NCI-H2081 treated with DMSO at 0.1 percent for 48 hours (cell line): ENCODE measurements at regions not wholly inside any gene's neighbourhood (a gene's known extent, or its start where the extent isn't known, plus 50 kb on each side); places are given as distances from the start of the nearest gene placed in this dataset.
A peak's percentile ranks its signal among the peaks of the same experiment; 100 is the strongest.
"Not testable (repeated sequence)": the region's sequence is repeated elsewhere in the genome, so short reads cannot be mapped to it uniquely, and the experiment has no call there.

Experiments
- DNase-seq: peaks from one replicate; lab custom pipeline; 2025; lab: John Stamatoyannopoulos, UW

DNA sequence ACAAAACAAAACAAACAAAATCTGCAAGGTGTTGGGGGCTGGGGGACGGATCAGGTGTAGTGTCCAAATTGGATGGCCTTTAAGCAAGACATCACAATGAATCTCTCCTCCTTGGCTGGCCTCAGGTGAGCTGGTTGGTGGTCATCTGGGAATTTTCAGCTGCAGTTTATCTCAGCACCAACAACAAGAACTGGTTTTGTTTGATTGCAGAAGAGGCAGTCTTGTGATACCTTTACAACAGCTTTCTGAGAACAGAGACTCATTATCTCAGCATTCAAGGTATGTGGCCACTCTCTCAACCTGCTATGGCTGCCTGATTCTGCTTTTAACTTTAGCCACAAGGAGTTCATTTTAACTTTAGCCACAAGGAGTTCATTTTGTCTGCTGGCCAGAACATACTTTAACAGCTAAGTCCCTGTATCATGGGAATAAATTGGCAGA, 1543.4 kb downstream of the EFNA5 start:
- no peak for DNase-seq

DNA sequence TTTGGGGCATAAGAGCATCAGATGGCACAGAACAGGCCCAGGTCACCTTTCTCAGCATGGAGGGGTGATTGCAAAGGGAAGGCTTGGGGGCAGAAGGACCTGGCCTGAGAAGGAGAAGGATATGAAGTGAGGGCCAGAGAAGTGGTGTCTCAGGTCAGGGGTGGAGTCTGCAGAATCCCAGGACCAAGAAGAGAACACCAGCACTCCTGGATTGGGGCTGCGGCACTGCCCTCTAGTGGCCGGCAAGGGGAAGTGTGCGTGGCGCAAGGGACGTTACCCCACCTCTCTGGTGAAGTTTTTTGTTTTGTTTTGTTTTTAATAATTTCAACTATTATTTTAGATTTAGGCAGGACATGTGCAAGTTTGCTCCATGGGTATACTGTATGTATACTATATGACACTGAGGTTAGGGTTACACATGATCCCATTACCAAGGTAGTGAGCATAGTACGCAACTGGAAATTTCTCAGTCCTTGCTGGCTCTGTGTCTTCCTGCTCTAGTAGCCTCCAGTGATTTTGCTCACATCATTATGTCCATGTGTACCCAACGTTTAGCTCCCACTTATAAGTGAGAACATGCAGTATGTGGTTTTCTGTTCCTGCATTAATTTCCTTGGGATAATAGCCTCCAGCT, 1548.6 kb downstream of the EFNA5 start:
- DNase-seq: no peak

DNA sequence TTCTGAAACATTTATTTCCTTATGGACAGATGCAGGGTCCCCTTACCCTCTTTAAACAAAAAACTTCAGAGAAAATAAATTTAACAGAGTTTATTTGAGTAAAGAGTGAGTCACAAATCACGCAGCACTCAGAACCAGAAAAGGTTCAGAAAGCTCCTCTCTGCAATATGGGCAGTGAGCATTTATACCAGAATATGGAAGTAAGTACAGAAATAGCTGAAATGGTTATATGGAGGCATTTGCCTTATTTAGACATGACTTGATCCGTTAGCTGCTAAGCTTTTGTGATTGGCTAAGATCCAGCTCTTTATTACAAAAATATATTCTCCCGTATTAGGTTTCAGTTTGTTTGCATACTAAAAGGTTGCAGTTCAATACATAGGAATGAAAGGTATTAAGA, 1554.1 kb downstream of the EFNA5 start:
- DNase-seq: no peak

DNA sequence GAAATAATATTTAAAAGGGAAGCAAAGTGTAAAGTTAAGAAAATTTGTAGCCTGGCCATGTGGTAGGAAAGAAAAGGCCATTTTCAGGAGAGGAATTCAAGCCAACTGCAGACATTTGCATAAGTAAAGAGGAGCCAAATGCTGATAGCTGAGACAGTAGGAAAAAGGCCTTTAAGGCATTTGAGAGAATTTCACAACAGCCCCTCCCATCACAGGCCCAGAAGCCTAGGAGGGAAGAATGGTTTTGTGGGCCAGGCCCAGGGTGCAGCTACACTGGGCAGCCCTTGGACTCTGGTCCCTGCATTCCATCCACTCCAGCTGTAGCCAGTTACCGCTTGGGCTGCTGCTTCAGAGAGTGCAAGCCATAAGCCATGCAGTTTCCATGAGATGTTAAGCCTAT, 1556.8 kb downstream of the EFNA5 start:
- no peak for DNase-seq

DNA sequence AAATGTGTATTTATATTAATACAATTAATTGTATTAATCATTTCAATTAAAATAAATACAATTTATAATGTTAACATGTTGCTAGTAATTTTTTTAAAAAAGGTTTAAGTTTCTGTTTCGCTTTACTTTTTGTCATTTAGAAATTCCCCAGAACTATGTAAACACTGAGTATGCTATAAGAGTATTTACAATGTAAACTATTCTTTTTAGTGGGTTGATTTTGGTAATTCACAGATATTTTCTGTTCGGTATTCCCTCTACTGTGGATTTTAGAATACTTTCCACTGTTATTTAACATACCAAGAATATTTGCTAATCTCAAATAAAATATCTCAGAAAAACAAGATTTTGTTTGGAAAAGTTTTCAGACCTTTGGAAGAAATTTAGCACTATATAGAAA, 1564.4 kb downstream of the EFNA5 start:
- DNase-seq: no peak

DNA sequence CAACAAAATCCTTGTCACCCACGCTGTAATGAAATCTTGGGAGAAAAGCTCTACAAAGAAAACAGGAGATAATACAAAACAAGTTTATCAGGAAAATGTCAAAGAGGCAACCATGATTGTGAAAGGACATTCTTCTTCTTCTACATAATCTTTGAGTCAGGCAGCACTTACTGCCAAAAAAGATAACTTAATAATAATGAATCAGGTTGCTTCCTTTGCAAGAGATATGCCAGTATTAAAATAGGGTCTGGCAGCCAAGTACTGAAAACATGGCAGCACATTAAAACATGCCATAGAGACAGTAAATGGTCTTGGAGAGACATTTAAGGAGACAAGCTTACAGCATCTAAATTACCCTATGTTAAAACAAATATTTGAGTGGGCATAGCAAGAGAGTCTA, 1573.4 kb downstream of the EFNA5 start:
- no peak for DNase-seq

DNA sequence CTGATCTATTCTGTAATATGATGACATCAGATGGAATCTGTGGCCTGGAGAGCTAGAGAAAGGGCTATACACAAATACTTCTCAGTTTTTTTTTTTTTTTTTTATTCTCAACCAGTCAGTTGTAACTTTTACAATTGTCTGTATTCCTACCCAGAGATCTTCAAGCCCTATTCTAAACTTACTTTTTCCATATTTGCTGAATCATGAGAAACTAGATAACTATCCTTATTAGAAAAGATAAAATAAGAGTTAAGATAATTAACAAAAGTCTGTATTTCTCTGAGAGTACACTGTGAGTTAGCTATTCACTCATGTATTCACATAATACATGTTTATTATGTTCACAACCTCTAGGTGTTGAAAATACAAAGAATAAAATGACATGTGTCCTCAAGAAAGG, 1575.9 kb downstream of the EFNA5 start:
- DNase-seq: no peak

DNA sequence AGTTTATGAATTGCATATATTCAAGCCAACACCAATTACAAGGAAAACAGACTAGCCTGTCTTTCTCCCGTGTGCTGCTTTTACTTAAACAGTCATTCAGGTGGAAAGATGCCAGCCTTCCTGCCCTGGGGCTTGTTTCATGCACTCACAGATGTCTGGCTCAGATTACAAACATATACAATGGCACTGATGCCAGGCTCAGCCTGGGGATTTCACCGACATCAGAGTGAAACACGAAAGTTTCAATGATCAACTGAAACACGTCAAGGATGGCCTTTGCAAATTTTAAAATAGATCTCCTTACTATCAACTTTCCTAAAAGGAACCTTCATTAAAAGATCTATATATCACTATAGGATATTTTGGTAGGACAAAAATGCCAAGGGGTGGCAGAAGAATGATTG, 1576.5 kb downstream of the EFNA5 start:
- DNase-seq: peak; percentile 85

DNA sequence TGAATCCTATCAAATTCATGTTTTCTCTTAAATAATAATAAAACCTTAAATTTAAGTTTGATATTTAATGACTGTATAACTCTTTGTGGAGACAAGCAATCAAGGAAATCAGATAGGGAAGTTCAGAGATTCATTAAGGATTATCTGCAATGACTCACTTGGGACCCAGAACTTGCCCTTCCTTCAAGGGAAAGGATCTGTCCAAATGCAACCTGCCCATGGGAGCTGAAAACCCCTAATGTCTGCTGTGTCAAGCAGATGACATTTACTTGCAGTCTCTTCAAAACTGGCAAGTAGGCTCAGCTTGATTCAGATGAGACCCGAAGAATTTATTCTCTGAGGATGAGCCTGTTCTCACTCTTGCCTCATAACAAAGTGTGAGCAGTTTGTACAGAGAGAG, 1577.6 kb downstream of the EFNA5 start:
- no peak for DNase-seq

DNA sequence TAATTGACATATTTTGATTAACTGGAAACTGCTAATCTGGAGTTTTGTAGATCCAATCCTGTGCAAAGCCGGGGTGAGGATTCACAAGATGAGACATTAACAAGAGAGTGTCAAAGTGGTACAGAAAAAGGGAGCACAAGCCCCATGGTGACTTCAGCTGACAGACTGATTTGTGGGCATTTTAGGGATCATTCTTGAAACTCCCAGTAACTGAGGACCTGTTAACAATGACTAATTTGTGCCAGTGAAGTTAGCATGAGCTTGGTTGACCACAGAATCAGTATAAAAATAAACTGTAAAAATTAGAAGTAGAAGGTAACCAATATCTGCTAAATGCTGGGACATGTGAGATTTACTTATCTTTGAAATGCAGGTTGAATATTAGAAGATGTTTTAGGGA, 1578.3 kb downstream of the EFNA5 start:
- DNase-seq: no peak

DNA sequence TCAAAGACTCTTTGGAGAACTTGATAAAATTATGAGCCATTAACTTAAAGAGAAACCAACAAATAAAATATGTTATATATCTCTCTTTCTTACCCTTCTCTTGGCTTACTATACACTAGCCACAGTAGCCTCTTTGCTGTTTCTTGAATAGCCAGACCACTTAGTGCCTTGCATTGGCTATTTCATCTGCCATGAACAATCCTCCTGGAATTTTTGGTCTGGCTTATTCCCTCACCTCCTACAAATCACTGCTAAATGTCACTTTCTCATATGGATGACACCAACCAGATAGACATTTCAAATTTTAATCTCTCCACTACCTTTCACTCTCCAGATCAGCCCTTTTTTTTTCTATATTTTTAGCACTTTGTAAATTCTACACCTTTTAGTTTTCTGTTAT, 1581.7 kb downstream of the EFNA5 start:
- DNase-seq: no peak

DNA sequence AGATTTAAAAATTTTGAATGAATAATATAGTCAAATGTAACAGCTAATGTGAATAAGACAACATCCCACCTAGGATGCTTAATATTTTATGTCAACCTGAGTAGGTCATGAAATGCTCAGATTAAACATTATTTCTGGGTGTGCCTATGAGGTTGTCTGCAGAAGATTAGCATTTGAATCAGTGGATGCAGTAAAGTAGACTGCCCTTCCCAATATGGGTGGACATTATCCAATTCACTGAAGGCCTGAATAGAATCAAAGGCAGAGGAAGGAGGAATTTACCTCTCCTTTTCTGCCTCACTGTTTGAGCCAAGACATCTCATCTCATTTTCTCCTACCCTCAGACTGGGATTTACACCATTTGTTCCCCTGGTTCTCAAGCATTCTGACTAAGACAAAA, 1582.3 kb downstream of the EFNA5 start:
- no peak for DNase-seq

DNA sequence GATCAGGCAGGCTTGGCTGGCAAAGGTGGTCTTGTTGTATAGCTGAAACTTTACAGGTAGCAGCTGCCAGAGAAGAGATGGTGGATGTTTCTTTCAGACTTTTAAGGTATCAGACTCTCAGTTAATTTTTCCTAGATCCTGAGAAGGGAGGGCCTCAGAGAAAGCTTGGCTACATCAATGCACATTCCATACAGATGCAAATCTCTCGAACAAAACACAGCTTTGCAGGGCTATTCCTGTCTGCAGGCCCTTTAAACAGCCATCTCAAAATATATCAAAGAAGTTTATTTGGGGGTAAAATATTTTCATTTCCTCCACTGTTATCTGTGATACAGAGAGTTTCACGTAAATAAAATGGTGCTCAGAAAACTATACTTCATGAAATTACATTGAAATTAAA, 1584.4 kb downstream of the EFNA5 start:
- DNase-seq: no peak

DNA sequence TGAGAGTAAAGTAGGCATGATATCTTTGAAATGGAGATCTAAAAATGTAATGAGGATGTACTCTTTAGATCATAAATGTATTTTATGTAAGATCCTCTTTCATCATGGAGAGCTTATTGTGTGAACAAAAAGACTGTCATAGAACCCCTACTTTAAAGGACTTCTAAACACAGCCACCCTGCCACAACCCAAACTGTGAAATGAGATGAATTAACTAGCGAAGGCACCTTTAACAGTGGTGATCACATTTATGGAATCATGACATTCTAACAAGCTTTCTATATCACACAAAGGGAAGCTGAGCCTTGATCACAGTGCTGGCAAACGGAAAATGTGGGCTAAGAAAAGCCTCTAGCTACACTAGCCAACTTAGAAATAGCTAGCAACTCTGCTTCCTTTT, 1585.2 kb downstream of the EFNA5 start:
- DNase-seq: no peak

DNA sequence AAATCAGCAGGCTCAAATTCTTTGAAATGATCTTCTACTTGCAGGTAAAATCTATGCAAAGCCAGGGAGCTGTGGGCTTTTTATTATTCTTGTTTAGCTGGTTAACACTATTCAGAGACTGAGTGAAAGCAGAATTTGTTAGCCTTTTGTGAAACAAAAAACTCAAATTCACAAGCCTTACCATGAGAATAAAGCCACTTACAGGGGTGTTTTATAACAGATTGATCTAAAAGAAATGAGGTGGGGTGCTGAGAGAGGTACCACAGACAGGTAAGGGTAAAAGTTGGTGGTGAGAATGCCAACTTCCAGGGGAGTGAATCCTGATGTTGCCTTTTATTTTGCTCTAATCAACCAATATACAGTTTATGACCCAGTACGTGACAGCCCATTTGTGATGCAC, 1585.6 kb downstream of the EFNA5 start:
- DNase-seq: no peak

DNA sequence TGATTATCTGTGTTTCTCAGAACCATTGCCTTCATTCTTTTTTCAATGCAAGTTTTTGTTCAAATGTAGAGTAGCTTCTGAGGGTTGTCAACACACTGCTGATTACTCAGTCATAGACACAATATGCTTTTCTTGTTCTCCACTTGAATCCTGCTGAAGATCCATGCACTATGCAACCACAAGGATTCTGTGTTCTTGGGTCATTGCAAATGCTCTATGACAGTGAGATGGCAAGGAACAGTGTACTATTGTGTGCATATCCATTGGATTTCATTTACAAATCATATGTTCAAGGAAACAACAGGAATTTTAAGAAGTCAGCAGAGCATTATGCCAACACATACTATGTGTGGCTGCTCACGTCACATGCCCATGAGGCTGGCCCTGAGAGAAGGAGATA, 1590.2 kb downstream of the EFNA5 start:
- no peak for DNase-seq

DNA sequence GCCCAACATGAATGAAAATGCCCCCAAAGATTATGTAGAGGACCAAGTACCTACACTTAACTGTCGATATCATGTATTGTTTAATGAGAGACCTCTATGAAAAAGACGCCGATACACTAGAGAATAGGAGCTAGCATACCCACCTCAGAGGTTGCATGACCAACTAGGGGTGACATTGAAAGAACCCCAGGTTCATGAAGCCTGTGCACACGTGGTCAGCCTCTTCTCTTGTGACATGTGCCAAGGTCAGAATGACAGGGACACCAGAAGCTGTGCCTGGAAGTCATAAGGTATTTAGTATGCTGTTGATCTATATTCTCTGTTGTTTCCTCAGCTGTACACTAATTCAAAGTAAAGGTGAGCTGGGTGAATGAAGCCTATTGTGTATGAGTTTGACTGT, 1594.1 kb downstream of the EFNA5 start:
- no peak for DNase-seq

DNA sequence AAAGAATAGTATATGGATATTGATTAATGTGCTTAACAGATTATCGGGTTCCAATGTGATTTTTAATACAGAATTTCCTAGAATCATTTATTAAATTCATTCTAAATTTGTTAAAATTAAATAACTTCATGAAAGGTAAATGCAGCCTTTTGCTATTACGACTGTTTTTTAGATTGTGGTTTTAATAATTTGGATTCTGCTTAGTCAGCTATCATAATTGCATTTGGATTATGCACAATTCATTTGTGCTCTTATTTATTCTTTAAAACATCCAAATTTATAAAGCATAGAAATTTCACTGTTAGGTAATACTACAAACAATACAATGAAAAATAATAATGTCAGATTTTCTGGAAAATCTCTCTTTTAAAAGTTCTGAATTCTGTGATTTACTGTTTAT, 1598.5 kb downstream of the EFNA5 start:
- DNase-seq: no peak

DNA sequence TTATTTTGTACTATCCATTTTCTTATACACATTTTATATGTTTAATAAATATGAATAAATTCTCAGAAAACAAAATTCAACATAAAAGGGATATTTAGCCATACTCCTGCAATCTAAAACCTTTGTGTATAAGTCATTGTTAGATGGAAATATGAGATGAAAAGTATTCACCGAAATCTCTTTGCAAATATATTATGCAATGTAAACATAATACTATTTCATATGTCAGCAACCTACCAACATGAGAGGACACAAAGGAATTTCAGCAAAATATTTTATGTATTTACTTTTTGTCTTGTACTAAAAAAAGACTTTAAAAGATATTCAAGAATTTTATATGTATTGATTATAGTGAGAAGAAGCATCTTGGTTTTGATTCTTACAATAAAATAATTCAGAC, 1623.4 kb downstream of the EFNA5 start:
- DNase-seq: no peak

DNA sequence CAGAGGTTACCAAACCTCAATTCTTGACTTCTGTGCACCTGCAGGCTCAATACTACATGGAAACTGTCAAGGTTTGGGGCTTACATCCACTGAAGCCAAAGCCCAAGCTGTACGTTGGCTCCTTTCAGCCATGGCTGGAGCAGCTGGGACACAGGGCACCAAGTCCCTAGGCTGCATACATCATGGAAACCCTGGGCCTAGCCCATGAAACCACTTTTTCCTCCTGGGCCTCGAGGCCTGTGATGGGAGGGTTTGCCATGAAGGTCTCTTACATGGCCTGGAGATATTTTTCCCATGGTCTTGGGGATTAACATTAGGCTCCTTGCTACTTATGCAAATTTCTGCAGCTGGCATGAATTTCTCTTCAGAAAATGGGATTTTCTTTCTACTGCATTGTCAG, 1638.7 kb downstream of the EFNA5 start:
- not testable (repeated sequence) for DNase-seq

DNA sequence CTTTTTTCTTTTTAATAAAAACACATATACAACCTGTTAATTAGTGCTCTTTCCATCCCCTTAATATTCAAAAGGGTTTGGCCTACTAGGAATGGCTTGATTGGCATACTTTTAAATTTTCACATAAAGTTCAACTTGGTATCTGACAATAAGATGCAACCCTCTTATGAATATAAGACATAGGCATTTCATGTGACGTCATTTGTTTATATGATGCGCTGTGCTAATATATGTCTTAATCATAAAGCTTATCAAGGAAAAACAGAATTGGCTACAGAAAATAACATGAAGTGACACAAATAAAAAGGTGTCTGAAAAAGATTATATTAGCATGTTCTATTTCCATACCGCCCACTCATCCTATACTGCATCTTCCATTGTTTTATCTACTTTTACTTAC, 1642.4 kb downstream of the EFNA5 start:
- no peak for DNase-seq

DNA sequence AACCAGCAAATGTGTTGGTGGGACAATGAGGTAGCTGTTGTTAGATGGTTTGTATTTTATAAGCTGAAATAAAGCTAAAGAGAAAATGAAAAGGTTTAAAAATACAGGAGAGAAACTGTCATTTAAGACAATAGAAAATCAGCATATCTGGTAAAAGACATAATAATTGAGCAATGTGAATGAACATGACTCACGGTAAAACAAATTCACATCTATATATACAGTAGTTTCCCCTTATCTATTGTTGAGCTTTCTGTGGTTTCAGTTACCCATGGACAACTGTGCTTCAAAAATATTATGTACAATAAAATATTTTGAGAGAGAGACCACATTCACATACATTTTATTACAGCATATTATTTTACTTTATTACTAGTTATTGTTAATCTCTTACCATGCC, 1649.8 kb downstream of the EFNA5 start:
- DNase-seq: no peak

DNA sequence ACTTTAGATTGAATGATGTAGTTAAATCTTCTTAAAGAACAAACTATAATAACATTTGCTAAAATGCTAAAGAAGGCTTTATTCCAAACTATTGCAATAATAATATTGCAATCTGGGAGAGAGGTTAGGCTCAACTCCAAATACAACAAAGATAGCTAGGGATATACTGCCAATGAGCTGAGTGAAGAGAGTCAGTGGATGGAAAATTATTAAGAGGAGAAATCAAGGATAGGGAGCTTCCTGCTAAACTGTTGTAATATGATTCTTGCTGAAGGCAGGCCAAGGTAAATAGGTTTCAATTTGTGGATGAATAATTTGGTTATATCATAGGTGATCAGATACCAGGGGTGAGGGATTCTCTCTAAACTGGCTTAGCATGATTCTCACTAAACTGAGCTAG, 1651.5 kb downstream of the EFNA5 start:
- DNase-seq: no peak

DNA sequence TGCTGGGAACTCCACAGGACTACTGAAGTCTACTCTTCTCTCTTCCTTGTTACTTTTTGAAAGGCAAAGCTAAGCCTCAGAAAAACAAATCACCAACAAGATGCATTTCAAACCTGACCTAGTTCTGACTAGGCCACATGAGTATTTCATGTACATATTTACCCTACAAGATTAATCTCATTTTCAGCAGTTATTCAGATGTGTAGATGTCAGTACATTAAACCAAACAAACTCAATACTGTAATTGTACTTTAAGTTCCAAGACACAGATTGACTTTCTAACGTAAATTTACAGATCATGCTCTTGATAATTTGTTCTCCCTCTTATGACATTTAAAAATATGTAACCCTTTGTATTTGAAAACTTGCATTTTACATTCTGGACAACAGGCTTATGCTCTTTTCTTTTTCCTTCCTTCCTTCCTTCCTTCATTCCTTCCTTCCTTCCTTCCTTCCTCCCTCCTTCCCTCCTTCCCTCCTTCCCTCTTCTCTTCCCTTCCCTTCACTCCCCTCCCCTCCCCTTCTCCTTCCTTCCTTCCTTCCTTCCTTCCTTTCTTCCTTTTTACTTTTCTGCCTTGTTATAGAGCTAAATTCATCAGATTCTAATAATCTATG, 1653.4 kb downstream of the EFNA5 start:
- DNase-seq: no peak
